Activated T-helper 1 cell treated with anti-CD3 and anti-CD28 coated beads, Interleukin-12 subunit alpha, Interleukin-12 subunit beta, Interleukin-2, Interleukin-4 antibody, amounts not matched to agents 30 ng/mL and 10 ng/mL and 1 ng/mL, durations not matched to agents 14 hours and 24 hours and 36 hours (primary cell): ENCODE measurements at regions not wholly inside any gene's neighbourhood (a gene's known extent, or its start where the extent isn't known, plus 50 kb on each side); places are given as distances from the start of the nearest gene placed in this dataset.
"Not testable (repeated sequence)": the region's sequence is repeated elsewhere in the genome, so short reads cannot be mapped to it uniquely, and the experiment has no call there.

Experiments used
- DNase-seq: peaks from one replicate; pipeline ENCODE4 v3.0.0; 2021; ENCODE audit warnings: low spot score
- H3K27ac Mint-ChIP-seq: one replicate; pipeline ENCODE4 v1.8.0; 2021; ENCODE audit warnings: mild to moderate bottlenecking, mixed read lengths
- H3K27me3 Mint-ChIP-seq: one replicate; pipeline ENCODE4 v1.8.0; 2022; ENCODE audit warnings: mild to moderate bottlenecking, moderate library complexity, mixed read lengths; ENCODE audit not compliant: insufficient read depth
- H3K36me3 Mint-ChIP-seq: one replicate; pipeline ENCODE4 v1.8.0; 2021; ENCODE audit warnings: low read depth, mixed read lengths
- H3K4me1 Mint-ChIP-seq: one replicate; pipeline ENCODE4 v1.8.0; 2021; ENCODE audit warnings: low read depth, mixed read lengths
- H3K4me3 Mint-ChIP-seq: one replicate; pipeline ENCODE4 v1.8.0; 2021; ENCODE audit warnings: mild to moderate bottlenecking, moderate library complexity, mixed read lengths
- H3K9me3 Mint-ChIP-seq: one replicate; pipeline ENCODE4 v1.8.0; 2021; ENCODE audit warnings: mixed read lengths
- intact Hi-C: fragments of 100-400 bp; cut with micrococcal nuclease; formaldehyde crosslinking; loops from one replicate; pipeline ENCODE4 v1.15.1; 2024

DNA sequence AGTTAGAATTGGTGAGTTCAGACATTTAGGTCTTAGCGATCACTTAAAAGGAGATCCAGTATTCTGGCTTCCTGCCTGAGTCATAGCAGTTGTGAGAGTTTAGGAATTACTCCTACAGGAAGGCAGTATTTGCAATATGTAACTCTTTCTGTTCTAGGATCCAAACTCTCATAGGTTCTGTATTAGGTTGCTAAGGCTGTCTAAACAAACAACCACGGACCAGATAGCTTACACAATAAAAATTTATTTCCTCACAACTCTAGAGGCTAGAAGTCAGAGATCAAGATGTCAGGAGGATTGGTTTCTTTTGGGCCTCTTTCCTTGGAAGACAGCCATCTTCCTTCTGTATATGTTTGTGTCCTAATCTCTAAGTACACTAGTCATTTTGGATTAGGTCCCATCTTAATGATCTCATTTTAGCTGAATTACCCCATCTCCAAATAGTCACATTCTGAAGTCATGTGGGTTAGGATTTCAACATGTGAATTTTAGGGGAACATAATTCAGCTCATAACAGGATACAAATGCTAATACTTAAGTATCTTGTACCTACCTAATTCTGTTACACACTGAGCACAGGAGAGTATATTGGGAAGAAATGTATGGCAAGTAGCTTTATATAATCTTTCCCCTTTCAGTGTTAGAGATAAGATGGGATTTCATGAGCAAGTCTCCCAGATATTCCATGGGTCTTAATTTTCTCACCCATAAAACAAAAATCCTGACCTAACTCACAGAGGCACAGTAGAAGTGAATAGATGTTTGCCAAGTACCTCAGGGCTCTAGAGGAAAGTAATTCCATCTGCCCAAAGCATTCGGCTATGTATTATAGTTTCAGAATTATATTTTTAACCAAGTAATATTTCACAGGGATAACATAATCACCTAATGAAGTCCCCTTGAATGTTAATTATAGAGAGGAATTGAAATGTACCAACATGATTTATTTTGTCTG is 144.4 kb downstream of the PTBP2 start:
- intact Hi-C loops = no loop called here
- H3K27me3 Mint-ChIP-seq = peaks cover 1% of the 10 kb centered on the region
- no peak overlapping the region for H3K4me3 Mint-ChIP-seq
- H3K36me3 Mint-ChIP-seq = no peaks in the 10 kb centered on the region
- H3K4me1 Mint-ChIP-seq = no peaks in the 10 kb centered on the region
- no peaks in the 10 kb centered on the region for H3K9me3 Mint-ChIP-seq
- no peak for DNase-seq
- H3K27ac Mint-ChIP-seq = no peak overlapping the region

DNA sequence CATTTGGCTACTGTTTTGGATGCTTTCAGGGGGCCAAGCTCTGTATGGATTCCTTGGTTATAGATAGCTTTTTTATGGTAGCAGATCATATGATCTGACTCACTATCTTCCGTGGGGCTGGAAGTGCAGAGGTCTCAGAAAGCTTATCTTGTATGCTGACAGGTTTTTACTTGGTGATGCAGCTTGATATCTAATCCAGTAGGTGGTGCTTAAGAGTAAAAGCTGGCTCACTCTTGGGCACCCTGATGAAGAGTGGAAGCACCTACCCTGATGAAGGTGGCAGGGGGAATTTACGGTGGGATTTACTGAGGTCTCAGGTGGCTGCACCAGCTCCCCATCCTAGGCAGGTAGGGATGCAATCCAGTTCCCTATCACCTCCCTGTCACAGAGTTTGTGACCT is 151.2 kb downstream of the PTBP2 start:
- DNase-seq = no peak
- H3K27me3 Mint-ChIP-seq = no peaks in the 10 kb centered on the region
- no peak overlapping the region for H3K4me3 Mint-ChIP-seq
- H3K9me3 Mint-ChIP-seq = peaks cover 12% of the 10 kb centered on the region
- intact Hi-C loops = no loop called here
- no peaks in the 10 kb centered on the region for H3K4me1 Mint-ChIP-seq
- H3K36me3 Mint-ChIP-seq = no peaks in the 10 kb centered on the region
- H3K27ac Mint-ChIP-seq = no peak overlapping the region

DNA sequence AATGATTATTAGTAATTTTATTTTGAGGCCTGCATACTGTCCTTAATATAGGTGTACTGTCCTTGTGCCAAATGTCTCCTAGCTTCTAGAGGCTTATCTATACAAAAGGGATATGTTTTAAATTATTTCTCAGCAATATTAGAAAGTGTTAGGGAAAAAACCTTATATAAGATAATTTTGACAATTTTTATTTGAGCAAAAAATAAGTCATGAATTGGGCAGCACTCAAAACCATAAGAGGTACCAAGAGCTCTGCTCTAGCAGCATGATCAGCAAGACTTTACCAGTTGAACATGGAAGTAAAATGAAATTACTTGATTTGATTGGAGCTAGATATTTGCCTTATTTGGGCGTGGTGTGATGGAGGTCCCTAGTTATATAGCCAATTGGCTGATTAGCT is 157.1 kb downstream of the PTBP2 start:
- no peaks in the 10 kb centered on the region for H3K36me3 Mint-ChIP-seq
- no peak for DNase-seq
- H3K9me3 Mint-ChIP-seq = no peaks in the 10 kb centered on the region
- no peak overlapping the region for H3K4me3 Mint-ChIP-seq
- H3K27me3 Mint-ChIP-seq = no peaks in the 10 kb centered on the region
- H3K4me1 Mint-ChIP-seq = no peaks in the 10 kb centered on the region
- H3K27ac Mint-ChIP-seq = no peak overlapping the region
- intact Hi-C loops = no loop called here

DNA sequence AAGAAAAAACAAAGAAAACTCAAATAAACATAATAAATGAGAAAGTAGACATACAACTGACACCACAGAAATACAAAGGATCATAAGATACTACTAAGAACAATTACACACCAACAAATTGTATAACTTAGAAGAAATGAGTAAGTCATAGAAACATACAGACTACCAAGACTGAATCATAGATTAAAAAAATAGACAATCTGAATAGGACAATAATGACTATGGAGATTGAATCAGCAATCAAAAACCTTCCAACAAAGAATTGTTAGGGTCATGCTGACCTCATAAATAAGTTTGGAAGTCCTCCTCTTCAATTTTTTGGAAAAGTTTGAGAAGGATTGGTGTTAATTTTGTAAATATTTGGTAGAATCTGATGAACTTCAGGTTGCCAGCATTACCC is 159.0 kb downstream of the PTBP2 start:
- intact Hi-C loops = no loop called here
- Mint-ChIP-seq H3K27ac (no peak overlapping the region), H3K4me1 (no peaks in the 10 kb centered on the region), H3K36me3 (no peaks in the 10 kb centered on the region), H3K9me3 (no peaks in the 10 kb centered on the region), H3K27me3 (no peaks in the 10 kb centered on the region), H3K4me3 (no peak overlapping the region)
- DNase-seq = no peak

DNA sequence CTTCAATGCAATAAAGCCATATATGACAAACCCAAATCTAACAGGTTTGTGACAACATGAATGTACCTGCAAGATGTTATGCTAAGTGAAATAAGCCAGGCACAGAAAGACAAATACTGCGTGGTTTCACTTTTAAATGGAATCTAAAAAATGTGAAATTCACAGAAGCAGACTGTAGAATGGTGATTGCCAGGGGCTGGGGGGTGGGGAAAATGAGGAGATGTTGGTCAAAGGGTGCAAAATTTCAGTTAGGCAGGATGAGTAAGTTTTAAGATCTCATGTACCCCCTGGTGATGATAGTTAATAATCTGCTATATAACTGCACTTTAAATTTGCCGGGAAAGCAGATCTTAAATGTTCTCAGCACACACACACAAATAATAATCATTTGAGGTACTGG is 160.5 kb downstream of the PTBP2 start:
- Mint-ChIP-seq H3K4me1 (no peaks in the 10 kb centered on the region), H3K9me3 (no peaks in the 10 kb centered on the region)

DNA sequence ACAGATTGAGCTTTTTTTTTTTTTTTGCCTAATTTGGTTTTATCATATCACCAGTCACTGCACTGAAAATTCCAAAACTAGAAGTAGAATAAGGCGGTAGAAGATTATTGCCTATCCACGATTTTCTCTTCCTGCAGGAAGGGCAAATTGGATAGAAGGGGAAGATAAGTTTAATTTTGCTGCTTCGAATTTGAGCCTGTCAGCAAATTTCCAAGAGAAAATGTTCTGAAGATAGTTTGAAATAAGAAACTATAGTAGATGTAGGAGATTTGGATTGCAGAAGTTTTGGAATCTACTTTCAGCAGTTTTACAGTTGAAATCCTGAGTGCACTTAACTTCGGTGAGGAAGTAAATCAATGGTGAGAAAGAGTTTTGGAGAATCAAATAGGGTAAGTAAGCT is 164.9 kb downstream of the PTBP2 start:
- no peak for DNase-seq

More for the DNA sequence above, 160.5 kb downstream of the PTBP2 start:
- intact Hi-C loops = no loop called here
- Mint-ChIP-seq H3K36me3 (no peaks in the 10 kb centered on the region), H3K4me3 (no peak overlapping the region), H3K27me3 (no peaks in the 10 kb centered on the region), H3K27ac (no peak overlapping the region)
- no peak for DNase-seq

DNA sequence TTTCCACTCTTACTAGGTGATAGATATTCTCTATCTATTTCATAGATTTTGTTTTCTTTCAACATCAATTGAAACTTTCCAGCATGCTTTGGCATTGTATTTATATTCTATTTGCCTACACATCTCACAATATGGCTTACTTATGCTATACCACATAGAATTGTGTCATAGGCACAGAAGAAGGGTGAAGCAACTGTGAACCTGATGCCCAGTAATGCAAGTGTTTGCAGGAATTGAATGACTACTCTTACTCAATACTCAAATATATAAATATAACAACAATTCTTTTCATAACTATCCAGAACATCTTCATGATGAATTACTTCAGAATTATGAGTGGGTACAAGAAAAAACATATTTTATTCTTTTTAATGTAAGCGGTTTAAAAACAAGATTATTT is 165.9 kb downstream of the PTBP2 start:
- no peaks in the 10 kb centered on the region for H3K4me1 Mint-ChIP-seq
- no peaks in the 10 kb centered on the region for H3K36me3 Mint-ChIP-seq
- DNase-seq = no peak
- H3K4me3 Mint-ChIP-seq = no peak overlapping the region
- no peaks in the 10 kb centered on the region for H3K27me3 Mint-ChIP-seq
- no peaks in the 10 kb centered on the region for H3K9me3 Mint-ChIP-seq
- intact Hi-C loops = no loop called here
- H3K27ac Mint-ChIP-seq = no peak overlapping the region

More for the DNA sequence above, 164.9 kb downstream of the PTBP2 start:
- Mint-ChIP-seq H3K4me3 (no peak overlapping the region), H3K27me3 (no peaks in the 10 kb centered on the region), H3K27ac (no peak overlapping the region), H3K4me1 (no peaks in the 10 kb centered on the region), H3K9me3 (no peaks in the 10 kb centered on the region), H3K36me3 (no peaks in the 10 kb centered on the region)
- intact Hi-C loops = no loop called here

DNA sequence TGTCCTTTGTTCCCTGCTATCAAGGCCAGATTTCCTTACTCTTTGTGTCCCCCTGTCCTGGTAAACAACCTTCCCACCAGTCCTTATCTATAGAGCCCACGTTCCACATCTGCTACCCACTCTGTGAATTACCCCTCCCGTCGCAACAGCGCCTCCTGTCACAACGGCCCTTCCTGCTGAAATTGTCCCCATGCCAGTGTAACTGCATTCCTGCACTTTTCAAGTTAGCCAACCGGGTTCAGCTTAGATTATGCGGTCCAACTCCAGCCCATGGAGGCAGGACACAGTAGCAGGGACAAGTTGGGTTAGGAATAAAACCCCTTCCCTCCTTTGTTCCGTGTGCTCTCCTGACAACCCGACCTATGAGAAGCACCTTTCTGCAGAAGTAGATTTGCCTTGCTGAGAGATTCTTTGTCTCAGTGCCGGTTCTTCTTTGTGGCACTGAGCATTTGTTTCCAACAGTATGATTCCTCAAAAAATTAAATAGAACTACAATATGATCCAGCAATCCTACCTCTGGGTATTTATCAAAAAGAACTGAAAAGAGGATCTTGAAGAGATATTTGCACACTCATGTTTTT is 180.3 kb downstream of the PTBP2 start:
- no peaks in the 10 kb centered on the region for H3K4me1 Mint-ChIP-seq
- H3K27me3 Mint-ChIP-seq = peaks cover 2% of the 10 kb centered on the region
- intact Hi-C loops = no loop called here
- no peak for DNase-seq
- peaks cover 14% of the 10 kb centered on the region for H3K9me3 Mint-ChIP-seq
- no peaks in the 10 kb centered on the region for H3K36me3 Mint-ChIP-seq
- H3K4me3 Mint-ChIP-seq = no peak overlapping the region
- H3K27ac Mint-ChIP-seq = no peak overlapping the region

DNA sequence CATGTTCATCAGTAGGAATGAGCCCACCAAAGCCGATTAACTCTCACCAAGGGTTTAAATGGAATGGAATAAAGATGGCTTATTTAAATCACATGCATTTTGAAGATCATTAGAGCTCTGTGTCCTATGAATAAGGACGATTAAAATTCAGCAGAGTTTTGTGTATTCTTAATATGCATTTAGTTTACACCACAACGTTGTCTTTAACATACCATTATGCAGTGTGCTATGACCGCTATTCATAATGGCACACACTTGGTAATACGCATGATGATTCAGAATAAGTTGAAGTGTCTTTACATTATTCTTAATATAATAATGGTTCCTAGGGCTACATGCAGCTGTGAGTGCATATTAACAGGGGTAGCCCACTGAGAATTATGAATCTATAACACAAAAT is 190.7 kb downstream of the PTBP2 start:
- Mint-ChIP-seq H3K27ac (no peak overlapping the region), H3K4me3 (no peak overlapping the region), H3K9me3 (peaks cover 3% of the 10 kb centered on the region), H3K4me1 (no peaks in the 10 kb centered on the region), H3K36me3 (no peaks in the 10 kb centered on the region), H3K27me3 (no peaks in the 10 kb centered on the region)
- no peak for DNase-seq
- intact Hi-C loops = no loop called here

DNA sequence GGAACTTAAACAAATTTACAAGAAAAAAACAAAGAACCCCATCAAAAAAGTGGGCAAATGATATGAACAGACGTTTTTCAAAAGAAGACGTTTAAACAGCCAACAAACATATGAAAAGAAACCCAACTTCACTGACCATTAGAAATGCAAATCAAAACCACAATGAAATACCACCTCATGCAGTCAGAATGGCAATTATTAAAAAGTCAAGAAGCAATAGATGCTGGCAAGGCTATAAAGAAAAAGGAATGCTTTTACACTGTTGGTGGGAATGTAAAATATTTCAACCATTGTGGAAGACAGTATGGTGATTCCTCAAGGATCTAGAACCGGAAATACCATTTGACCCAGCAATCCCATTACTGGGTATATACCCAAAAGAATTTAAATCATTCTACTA is 194.1 kb downstream of the PTBP2 start:
- H3K27ac Mint-ChIP-seq, intact Hi-C loops, H3K27me3 Mint-ChIP-seq, H3K36me3 Mint-ChIP-seq, H3K4me1 Mint-ChIP-seq, H3K9me3 Mint-ChIP-seq, DNase-seq, H3K4me3 Mint-ChIP-seq: not testable (repeated sequence)

DNA sequence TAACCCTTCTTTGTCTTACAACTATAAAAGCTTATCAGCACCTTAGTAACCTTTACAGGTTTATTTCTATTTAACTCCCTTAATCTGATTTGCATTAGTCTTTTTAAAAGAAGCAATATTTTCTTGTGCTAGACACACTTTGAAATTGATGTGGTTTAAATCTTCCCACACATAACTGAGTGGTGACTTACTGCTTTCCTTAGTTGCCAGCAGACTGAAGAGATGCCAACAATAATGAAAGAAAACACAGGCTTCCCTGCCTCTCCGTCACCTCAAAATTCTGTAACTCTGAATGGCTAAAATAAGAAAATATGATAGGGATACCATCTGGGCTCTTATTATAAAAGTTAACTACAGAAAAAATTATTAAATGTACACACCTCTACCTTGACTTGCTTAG is 196.8 kb downstream of the PTBP2 start:
- Mint-ChIP-seq H3K4me3 (no peak overlapping the region), H3K9me3 (peaks cover 5% of the 10 kb centered on the region), H3K27ac (no peak overlapping the region), H3K27me3 (no peaks in the 10 kb centered on the region), H3K4me1 (no peaks in the 10 kb centered on the region), H3K36me3 (no peaks in the 10 kb centered on the region)
- no peak for DNase-seq
- intact Hi-C loops = no loop called here

DNA sequence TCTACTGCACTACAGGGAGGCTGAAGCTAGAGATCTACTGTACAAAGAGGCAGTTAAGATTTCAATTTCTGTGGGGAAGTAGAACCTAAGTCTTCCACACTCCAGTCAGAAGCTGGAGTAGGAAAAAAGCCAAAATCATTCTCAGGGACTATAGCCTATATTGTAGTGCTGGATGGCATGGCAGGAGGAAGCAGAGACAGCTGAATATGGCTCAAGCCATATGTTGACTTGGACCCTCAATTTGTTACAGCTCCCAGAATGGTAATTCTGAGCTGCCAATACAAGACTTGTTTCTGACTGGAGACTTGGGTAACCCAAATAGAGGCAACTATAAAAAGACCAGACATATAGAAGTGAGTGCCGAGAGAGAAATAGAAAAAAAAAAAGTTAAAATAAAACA is 200.6 kb downstream of the PTBP2 start:
- H3K27ac Mint-ChIP-seq = no peak overlapping the region
- no peaks in the 10 kb centered on the region for H3K27me3 Mint-ChIP-seq
- H3K4me1 Mint-ChIP-seq = no peaks in the 10 kb centered on the region
- no peak overlapping the region for H3K4me3 Mint-ChIP-seq
- intact Hi-C loops = no loop called here
- H3K9me3 Mint-ChIP-seq = peaks cover 10% of the 10 kb centered on the region
- H3K36me3 Mint-ChIP-seq = no peaks in the 10 kb centered on the region
- no peak for DNase-seq

DNA sequence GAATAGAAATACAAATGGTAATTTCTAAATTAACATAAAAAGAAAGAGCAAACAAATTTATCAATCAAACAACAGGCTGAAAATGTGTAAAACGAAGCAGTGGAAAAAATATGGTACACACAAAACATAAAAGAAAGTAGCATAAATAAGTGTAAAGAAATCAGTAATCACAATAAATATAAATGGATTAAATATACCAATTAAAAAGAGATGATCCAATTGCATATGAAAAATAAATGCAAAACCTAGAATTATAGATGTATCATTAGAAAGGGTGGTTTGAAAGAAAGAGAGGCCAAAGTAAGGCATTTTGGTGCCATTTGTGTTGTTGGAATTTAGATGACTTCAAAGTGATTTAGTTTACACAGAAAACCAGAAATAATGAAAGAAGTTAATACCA is 202.2 kb downstream of the PTBP2 start:
- no peaks in the 10 kb centered on the region for H3K36me3 Mint-ChIP-seq
- no peak overlapping the region for H3K27ac Mint-ChIP-seq
- peaks cover 4% of the 10 kb centered on the region for H3K27me3 Mint-ChIP-seq
- H3K4me1 Mint-ChIP-seq = no peaks in the 10 kb centered on the region
- no peak for DNase-seq
- H3K4me3 Mint-ChIP-seq = no peak overlapping the region
- intact Hi-C loops = no loop called here
- peaks cover 10% of the 10 kb centered on the region for H3K9me3 Mint-ChIP-seq
